GM04504 (cell line): ENCODE measurements at regions not wholly inside any gene's neighbourhood (a gene's known extent, or its start where the extent isn't known, plus 50 kb on each side); places are given as distances from the start of the nearest gene placed in this dataset.
A peak's percentile ranks its signal among the peaks of the same experiment; 100 is the strongest.

Experiments
- DNase-seq: peaks from one replicate; pipeline ENCODE4 v3.0.0-alpha.2; 2012; ENCODE audit warnings: low read depth

DNA sequence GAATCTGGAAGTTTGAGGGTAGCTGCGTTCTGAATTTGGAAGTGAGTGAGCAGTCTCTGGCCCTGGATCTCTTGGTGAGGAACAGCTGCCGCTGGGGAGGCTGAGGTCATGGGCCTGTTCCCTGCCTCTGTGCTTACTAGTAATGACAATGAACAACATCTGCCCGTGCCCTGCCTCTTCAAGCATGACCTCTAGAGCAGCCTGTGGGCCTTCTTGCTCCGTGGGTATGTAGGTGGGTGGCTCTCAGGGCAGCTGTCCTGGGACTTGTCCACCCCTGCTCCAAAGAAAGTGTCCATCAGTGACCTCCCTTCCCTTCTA lies 186.2 kb downstream of the CXCL12 start:
- no peak for DNase-seq

DNA sequence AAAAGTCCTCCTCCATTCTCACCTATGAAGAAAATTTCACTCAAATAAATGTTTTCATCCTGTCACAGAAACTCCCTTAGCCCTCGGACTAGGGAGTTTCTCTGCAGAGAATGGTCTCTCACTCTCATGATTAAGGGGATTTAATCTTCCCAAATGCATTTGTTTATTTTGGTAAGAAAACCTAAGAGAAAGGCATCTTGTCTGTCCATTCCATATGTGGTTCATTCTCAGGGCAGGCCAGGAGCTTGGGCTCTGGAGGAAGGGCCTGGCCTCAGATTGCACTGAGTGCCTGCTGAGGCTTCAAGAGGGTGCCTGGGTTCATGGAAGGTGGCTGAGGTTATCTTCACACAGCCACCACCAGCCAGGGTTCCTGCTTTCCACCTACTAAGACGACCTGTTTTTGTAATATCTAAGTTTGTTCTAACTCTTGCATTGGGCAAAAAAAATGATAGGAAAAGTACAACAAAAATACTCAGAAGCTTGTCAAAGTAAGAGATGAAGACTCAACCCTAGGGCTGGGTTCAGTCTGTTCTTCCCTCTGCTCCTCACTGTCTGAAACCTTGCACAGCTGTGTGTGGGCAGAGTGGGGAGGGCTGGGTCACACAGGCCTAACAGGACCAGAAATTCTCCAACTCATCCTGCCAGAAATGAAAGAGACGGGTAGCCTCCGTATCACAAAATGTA lies 186.7 kb downstream of the CXCL12 start:
- DNase-seq = no peak

- no peak for DNase-seq
Measured at GRCh38 chr10:44197646-44198045, 187.3 kb downstream of the CXCL12 start.

DNA sequence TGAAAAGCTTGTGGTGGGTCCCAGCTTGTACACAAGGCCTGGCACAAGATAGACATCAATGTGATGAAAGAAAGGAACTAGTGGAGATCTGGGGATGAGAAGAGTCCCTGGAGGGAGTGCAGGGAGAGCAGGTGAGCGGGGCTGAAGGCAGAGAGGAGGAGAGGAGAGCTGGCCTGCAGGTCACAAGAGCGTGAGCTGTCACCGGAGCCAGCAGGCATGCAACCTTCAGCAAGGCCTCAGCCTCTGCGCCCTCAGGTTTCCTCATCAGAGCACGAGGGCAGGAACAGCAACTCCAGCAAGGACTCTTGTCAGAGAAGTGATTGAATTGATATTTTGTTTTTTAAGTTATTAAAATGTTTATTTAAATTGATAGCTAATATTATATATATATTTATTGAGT lies 188.6 kb downstream of the CXCL12 start:
- no peak for DNase-seq

DNA sequence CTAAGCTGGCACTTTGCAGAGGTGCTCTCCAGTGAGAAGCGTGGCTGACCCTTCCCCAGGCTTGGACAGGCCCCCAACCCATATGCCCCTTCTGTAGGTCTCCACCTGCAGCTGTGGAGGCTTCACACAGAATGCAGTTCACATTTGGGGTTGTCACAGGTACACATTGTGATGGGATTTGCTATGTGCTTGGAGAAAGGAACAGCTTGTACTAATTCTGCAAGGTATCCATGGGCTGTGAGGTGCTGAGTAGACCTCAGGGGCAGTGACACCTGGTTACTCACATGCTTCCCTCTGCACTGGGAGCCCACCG lies 188.9 kb downstream of the CXCL12 start:
- DNase-seq = no peak

DNA sequence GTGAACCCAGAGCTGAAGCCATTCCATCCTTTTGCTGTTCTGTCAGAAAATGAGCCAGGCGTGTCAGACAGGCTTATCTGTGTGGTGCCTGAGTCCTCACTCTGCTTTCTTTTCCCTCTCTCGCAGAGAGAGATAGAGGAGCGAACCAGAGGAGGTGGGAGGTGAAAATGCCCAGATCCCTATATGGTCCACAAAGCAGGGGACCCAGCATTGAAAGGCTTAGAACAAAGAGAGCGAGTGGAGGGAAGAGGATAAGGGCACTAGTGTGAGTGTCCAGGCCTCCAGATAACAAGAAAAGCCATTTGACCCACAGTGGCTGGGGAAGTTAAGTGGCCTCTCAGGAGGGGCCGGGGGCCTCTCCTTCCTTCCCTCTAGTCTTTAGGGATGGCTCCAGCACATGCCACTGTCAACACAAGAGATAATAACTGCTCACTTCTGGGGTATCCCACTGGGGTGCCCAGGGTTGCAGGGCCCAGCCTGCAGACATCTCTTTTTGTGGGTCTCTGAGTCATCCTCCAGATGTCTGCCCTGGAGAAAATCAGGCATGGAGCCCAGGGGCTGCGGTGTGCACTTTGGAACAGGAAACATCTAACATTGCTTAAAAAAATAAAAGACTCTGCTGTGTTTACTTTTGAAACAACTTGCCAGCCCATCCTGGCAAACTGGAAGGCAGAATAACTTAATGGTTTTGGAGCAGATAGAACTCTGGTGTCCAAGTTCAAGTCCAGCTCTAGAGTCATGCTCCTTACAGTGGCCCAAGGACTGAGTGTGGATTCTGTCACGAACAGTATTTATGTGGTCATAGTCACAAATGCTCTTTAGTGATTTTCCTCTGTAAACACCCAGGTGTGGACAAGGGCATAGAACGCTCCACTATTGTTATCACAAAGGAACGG lies 189.5 kb downstream of the CXCL12 start:
- peak; percentile 87 for DNase-seq

GRCh38 chr10:44194435-44194834 lies 190.5 kb downstream of the CXCL12 start:
- DNase-seq = no peak

GRCh38 chr10:44193567-44194220 lies 191.2 kb downstream of the CXCL12 start:
- DNase-seq = no peak

DNA sequence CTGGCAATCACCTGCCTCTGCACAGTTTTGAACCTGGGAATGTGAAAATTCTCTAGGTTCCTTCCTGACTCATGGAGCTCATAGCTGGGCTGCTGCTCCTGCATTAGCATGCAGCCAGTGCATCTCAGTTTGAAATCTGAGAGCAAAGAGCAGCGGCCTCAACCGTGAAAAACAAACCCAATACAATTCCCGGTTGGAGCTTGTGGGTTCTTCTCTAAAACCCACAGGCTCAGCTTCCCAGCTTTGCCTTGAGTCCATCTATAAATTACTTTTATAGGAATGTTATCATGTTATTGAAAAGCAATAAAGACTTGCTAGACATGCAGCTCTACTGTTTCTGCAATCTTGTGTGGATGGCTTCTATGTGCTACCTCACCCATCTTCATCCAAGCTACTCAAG lies 191.7 kb downstream of the CXCL12 start:
- DNase-seq = no peak

GRCh38 chr10:44192435-44192834 lies 192.5 kb downstream of the CXCL12 start:
- DNase-seq = no peak

DNA sequence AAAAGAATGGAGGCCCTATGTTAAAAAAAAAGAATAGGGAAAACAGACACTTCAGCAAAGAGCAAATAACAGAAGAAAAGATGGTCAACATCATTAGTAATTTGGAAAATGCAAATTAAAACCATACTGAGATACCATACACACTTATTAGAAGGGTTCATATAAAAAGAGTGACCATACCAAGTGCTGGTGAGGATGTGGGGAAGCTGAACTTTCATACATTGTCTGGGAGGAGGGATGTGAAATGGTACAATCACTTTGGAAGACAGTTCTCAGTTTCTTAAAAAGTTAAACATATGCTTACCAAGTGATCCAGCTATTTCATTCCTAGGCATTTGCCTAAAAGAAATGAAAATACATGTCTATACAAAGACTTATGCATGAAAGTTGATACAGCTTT lies 194.4 kb downstream of the CXCL12 start:
- DNase-seq = no peak

DNA sequence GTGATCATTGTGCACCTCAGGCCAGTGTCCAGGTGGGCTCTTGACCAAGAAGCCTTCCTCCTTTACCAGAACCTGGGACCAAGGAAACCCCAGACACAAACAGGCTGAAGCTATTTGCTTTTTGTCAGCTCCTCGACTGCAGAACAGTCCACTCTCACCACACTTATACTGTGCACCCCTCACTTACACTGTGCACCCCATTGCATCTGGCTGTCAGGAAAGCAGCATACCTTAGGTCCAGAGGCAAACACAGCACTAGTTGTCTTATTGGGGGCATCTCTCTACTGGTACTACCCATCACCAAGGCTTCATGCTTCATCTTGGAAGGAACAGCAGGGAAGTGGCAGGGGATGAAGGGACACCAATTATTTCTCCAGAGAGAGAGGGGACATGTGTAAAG lies 198.1 kb downstream of the CXCL12 start:
- DNase-seq = no peak

DNA sequence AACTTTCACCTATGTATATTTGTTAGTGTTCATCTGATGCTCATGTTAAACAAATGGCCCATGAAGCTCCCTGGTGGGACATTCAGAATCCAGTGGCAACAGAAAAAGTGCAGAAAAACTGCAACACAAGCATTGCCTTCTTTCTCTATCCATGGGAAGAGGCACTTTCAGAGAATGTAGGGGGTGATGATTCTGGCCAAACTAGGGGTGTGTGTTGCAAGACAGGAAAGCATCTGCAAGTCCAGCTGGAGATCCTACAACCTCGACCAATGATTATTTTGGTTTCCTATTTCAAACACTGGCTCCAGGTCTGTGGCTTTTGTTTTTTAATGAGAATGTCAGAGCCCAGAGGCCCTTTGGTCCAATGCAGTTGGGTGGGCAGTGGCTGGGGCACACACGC lies 198.7 kb downstream of the CXCL12 start:
- peak; percentile 47 for DNase-seq

GRCh38 chr10:44185315-44185666 lies 199.6 kb downstream of the CXCL12 start:
- no peak for DNase-seq

DNA sequence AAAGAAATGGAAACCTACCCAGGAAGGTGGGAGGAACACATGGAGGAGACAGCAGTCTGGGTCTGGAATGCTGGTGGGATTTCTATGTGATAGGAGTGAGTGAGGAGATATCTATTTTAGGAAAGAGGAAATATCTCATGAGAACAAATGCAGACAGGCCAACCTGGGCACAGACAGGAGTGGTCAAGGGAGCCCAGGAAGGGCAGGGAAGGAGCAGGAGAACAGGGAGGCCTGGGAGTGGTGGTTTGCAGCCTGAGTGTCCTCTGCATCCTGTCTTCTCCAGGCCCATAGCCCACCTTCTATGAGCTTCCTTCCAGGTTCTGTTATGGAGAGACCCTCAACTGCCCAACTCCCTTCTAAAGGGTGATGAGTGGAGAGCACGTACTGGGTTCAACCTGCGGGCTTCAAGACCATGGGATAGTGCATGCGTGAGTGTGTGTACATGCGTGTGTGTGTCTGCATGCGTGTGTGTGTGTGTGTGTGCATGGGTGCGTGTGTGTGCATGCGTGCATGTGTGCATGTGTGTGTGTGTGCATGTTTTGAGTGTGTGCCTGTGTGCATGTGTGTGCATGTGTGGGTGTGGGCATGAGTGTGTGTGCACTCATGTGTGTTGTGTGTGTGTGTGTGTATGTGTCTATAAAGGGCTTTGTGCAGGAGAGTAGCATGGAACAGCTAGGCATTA lies 200.1 kb downstream of the CXCL12 start:
- no peak for DNase-seq

DNA sequence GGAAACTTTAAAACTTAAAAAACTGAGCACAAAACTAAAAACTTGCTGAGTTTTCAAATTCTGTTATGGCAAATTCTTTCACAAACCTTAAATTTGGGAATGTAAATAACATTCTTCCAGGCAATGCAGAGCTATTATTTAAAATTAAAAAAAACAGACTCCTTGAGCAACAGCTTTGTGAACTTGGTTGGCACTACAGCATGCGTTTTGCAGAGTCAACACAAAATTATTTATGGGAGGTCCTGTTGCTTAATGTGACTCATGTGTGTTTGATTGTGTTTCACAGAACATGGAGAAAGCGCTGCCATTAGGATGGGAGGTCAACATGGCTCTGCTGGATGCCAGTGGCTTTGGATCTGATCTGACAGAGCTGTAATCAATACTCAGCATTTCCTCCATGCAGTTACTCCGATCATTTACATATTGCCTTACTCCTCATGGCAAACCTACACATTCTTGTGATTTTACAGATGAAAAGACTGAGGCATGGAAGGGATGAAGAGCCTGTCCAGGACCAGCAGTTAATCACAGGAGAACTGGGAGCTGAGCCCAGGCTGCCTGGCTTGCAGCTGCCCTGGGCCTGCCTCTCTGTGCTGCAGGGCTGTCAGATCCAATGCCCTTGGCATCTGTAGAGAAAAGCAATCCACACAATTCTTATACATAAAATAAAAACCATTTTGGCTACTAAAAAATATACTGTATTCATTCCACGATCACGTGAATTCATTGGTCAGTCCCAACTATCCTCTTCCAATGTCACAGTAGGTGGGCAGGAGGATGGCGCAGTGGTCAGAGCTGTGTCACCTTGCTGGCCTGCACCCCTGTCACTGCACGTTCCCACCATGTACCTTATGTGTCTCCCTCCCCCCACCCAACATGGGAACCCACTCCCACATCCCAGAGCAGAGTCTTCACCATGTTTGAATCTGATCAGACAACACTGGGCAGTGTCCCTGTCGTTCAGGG lies 200.9 kb downstream of the CXCL12 start:
- DNase-seq = no peak

GRCh38 chr10:44182909-44183308 lies 202.0 kb downstream of the CXCL12 start:
- DNase-seq = no peak

GRCh38 chr10:44180321-44181168 lies 204.4 kb downstream of the CXCL12 start:
- DNase-seq = peak; percentile 96

- no peak for DNase-seq
Measured at GRCh38 chr10:44178856-44179255, 206.0 kb downstream of the CXCL12 start.

DNA sequence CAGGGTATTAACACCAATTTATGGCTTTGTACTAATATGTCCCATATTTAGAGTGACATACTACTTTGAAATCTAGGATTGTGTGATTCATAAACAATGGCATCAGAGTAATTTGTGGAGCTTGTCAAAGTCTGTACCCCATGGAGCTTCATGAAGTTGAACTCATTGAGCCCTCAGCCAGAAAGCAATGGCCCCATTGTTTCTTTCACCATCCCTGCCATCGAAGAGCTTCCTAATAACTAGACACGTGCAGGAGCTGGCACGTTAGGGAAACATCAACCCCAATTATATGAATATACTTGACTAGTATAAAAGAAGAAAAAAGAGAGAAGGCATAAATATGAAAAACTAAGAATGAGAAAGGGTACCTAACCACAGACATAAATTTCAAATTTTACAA lies 206.6 kb downstream of the CXCL12 start:
- DNase-seq = no peak

DNA sequence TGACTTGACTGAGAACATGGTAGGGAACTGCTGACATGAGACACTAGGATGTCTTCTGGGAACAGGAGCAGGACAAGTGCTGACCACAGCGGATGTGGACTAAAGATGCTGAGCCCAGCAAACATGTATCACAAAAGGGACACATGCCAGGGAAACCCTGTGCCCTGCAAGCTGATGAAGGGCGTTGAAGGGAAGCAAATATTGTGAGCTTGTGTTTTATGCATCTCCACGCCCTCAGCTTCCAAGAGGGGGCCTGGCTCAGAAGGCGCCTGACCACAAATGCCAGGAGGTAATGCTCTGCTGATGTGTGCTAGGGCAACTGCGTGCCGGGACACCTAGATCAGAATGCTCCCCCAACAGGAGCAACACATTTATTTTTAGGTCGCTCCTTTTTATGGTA lies 207.3 kb downstream of the CXCL12 start:
- no peak for DNase-seq
